GM06990 (cell line): ENCODE measurements at regions not wholly inside any gene's neighbourhood (a gene's known extent, or its start where the extent isn't known, plus 50 kb on each side); places are given as distances from the start of the nearest gene placed in this dataset.
A peak's percentile ranks its signal among the peaks of the same experiment; 100 is the strongest.
"Not testable (repeated sequence)": the region's sequence is repeated elsewhere in the genome, so short reads cannot be mapped to it uniquely, and the experiment has no call there.

Experiments used
- DNase-seq: peaks from one replicate; pipeline ENCODE4 v3.0.0-alpha.2; 2011; ENCODE audit not compliant: insufficient read length; ENCODE audit errors: extremely low read depth
- H3K27me3 ChIP-seq: replicated peaks from 2 replicates; pipeline ENCODE4 v1.6.0; 2011; ENCODE audit warnings: low read length; ENCODE audit not compliant: control insufficient read depth, insufficient read depth
- H3K36me3 ChIP-seq: 2 replicates; pipeline ENCODE4 v1.5.1; 2011; ENCODE audit warnings: low read length; ENCODE audit not compliant: control insufficient read depth, insufficient read depth
- H3K4me3 ChIP-seq: replicated peaks from 2 replicates; pipeline ENCODE4 v1.5.1; 2011; ENCODE audit warnings: low read depth, mild to moderate bottlenecking, control low read depth, low read length

DNA sequence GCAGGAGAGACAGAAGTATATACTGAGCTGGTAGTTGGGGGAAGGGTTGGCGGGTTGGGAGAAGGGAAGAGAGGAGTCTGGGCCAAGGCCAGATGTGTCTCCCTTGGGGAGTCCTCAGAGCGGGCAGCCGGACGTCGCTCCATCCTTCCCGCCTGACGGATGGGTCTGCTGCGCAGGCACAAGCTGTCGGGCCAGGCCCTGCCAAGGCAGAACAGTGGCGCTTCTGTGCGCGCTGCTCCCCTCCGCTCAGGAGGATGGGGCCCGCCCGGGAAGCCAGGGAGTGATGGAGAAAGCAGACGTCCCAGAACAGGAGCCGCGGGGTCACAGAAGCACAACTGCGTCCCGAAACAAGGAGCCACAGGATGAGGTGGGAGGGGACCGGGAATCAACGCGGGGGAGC is 449.9 kb downstream of the CNTNAP3B start:
- H3K27me3 ChIP-seq, DNase-seq, H3K4me3 ChIP-seq, H3K36me3 ChIP-seq: not testable (repeated sequence)

DNA sequence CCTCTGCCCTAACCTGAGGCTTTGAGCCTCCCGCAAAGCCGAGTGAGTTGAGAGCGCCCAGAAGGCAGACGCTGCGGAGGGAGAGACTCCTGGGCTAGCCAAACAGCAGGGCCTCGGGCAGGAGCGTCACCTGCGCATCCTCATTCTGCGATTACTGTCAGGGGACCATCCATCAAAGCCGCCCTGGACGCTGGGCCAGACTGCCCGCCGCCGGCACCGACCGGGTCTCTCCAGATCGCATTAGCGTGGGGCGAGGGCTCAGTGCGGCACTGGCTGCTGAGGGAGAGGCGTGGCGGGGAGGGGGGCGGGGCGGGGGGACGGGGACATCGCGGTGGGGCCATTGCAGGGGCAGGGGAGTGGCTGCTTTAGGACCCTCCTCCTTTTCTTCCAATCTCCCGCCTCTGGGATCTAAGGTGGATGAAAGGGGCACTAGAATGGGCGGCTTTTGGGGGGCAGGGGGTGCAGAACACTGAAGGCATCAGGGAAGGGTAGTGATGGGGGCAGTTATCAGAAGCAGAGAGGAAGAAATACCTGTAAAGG is 465.7 kb downstream of the CNTNAP3B start:
- not testable (repeated sequence) for H3K4me3 ChIP-seq, H3K36me3 ChIP-seq, H3K27me3 ChIP-seq, DNase-seq

DNA sequence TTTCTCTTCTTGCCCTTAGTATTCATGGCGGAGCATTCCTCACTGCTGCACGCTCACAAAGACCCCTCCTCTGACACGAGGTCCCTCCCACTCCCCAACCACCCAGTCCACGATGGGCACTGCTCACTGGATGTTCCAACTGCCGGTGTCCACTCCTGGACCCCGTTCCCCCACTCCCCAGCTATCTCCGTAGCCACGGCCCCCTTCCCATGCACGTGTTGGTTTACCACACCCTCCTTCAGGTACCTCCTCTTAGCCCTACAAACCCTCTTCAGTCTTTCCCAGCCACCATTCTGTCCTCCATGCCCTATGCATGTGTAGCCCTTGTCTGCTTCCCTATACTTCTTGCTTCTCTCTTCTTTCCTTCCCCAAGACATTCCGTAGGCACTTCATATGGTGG is 469.6 kb upstream of the ZNG1F start:
- DNase-seq, H3K27me3 ChIP-seq, H3K4me3 ChIP-seq, H3K36me3 ChIP-seq: not testable (repeated sequence)

DNA sequence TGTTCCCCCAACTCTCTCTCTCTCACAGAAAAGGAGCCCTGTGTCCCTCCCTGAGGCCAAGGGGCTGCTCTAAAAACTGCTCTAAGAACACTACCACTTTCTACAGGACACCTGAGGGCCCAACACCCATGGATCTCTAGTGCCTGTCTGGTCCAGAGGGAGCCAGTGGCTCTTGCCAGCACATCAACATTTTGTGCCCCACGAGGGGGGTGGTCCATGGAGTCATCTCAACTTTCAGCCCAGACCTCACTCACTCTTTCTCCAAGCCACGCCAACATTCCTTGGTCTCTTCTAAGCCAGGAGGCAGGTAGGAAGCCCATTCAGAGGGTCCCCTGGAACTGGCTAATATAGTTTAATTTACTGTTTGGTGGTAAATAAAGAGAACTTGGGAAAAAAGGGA is 469.0 kb upstream of the ZNG1F start:
- not testable (repeated sequence) for DNase-seq, H3K4me3 ChIP-seq, H3K27me3 ChIP-seq, H3K36me3 ChIP-seq

DNA sequence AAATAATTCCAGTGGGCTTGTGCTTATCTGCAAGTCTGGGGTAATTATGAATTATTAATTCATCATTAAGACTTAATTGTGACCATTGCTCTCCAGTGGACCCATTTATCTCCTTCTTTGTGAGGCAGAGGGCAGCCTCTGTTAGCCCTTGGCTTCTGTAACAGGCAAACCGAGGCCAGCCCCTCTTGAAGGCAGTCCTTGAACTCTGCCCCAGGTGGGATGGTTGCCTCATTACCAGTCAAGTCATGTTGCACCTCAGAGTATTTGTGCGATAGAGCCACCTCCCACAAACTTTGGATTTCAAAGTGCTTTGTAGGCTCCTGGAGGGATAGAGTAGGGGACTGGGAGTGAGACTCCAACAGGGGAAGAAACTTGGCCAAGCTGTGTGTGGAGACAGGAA is 468.0 kb upstream of the ZNG1F start:
- not testable (repeated sequence) for H3K4me3 ChIP-seq, H3K36me3 ChIP-seq, DNase-seq, H3K27me3 ChIP-seq

DNA sequence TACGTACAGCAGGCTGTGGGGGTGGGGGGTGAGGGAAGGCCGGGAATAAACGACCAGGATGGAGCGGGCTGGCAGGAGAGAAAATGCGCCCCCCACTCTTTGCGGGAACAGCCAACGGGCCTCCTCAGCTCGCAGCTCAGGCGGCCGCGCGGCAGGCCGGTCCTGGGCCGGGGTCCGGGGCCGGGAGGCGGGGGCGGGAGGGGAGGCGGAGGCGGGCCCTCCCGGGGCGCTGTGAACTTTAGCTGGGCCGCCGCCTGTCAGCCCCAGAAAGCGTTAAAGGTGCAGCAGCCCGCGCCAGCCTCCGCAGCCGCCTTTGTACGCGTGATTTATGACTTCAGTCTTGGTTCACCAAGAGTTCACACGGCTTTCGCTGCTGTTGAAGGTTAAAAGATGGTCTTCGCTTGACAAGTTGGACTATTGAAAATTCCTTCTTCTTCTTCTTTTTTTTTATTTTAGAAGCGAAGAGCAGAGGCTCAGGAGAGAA is 466.0 kb upstream of the ZNG1F start:
- not testable (repeated sequence) for H3K27me3 ChIP-seq, H3K36me3 ChIP-seq, DNase-seq, H3K4me3 ChIP-seq

DNA sequence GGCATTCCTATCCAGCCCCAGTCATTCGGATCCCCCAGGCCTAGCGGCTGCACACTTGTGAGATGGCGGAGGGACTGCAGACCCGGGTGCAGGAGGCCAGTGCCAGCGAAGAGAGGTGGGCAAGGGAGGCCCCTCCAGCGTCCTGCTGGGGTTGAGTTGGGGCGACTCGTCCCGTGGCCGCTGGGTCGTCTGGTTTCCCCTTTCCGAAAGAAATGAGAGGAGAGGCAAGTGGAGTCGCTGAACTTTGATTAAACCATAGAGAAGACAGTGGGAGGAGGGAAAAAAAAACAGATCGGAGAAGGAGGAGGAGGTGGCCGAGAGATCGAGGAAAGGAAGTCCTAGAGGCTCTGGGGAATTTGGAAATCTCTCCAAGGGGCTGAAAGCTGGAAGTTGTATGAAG is 465.2 kb upstream of the ZNG1F start:
- not testable (repeated sequence) for DNase-seq, H3K4me3 ChIP-seq, H3K27me3 ChIP-seq, H3K36me3 ChIP-seq

DNA sequence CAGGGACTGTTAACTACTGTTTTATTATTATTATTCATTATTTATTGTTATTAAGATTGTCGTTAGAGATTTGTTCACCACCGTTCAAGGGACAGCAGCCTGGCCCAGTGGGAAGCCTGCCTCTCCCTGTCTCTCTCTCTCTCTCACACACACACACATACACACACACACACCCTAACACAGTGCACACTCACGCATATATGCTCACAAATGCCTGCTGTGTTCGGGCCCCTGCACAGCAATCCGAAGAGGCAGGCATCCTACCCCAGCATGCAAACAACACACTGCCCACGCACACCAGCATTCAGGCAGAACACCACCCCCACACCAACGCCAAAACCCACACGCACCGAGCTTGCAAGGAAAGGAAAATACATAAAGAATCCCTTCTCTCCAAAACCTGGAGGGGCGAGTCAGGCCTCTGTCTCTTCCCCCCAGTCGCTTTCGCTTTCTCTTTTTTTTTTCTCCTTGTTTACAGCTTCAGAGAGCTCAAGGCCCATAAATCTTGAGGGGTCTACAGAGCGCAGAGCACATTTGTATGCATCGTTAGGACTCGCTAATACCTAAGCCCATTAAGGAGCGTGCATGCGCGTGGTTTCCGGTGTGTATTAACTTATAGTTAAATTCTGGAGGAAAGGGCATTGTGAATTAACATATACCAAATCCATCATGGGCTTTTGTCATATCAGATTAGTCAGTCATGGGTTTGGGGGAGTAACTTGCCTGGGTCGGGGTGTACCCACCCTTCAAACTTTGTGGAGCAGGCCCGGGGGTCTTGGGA is 464.6 kb upstream of the ZNG1F start:
- not testable (repeated sequence) for H3K36me3 ChIP-seq, H3K27me3 ChIP-seq, H3K4me3 ChIP-seq, DNase-seq

DNA sequence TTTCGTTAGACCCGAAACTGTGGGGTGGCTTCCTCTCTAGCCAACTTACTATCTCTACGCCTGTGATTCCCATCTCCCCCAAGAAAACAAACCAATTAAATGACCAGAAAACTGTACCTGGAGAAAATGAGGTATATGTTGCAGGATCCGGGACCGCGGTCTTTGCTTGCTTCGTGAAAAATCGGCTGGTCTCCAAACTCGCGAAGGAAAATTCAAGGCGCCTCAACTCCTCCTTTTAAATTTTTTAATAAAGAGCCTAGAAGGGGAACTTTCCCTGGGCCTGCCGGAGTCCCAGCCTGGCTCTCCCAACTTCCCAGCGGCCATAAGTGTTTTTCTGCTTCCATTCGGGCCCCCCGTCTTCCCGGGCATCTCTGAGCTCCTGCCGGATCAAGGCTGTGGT is 463.7 kb upstream of the ZNG1F start:
- not testable (repeated sequence) for DNase-seq, H3K4me3 ChIP-seq

DNA sequence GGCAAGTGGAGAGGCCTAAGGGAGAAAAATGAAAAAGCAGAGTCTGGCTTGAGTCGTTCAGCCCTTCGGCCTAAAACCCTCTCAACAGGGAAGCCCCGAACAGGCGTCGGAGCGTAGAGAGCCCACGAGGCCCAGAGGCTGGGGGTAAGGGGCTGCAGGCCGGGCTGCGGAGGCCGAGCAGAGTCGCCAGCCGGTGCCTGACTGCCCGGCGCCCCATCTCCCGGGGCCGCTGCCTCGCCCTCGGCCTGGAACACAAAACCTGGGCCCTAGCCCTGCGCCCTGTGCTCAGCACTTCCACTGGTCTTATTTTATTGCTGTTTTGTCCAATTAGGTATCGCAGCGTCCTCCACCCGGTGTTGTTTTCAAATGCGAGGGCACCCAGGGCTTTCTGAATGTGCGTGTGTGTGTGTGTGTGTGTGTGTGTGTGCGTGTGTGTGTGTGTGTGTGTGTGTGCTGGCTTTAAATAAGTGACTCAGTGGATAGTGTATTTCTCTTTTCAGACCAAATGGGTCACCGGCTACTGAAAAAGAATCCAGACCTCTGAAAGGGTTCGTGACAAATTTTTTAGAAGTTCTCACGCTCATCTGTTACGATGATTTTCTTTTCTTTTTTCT is 463.1 kb upstream of the ZNG1F start:
- not testable (repeated sequence) for H3K27me3 ChIP-seq, H3K4me3 ChIP-seq, H3K36me3 ChIP-seq, DNase-seq

More for the DNA sequence above, 463.7 kb upstream of the ZNG1F start:
- not testable (repeated sequence) for H3K27me3 ChIP-seq, H3K36me3 ChIP-seq

DNA sequence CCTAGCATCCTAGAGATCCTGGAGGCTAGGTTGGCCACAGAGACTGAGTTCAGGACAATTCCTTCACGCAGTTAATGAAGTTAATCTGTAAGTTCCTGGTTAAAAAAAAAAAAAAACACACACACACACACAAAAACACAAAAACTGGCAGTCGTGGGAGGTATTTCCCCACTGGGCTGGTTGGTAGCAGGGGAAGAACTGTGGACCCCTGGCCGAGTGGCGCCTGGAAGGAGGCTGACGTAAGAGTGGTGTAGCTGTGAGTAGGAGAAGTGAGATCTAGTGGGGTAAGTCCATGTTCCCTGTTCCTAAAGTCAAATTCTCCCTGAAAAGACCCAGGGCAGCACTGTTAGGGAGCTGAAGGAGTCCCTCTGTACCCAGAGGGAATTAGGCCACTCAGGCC is 461.0 kb upstream of the ZNG1F start:
- DNase-seq, H3K36me3 ChIP-seq, H3K4me3 ChIP-seq, H3K27me3 ChIP-seq: not testable (repeated sequence)

DNA sequence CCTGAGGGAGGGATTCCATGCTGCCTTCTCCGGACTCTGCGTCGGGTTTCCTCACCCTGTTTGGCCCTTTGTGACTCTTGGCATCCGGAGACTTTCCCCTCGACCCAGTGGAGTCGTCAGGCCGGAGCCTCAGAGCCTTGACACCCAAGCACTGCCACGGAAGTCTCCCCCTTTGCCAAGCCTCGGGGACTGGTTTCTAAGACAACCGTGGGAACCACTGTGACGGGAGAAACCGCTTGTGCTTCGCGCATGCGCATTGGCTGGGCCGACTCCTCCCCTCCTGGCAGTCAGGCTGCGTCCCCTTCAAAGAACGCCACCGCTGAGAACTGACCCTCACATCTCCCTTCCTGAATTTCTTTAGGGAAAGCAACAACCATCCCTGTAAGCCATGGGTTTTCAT is 459.4 kb upstream of the ZNG1F start:
- H3K36me3 ChIP-seq, H3K27me3 ChIP-seq, H3K4me3 ChIP-seq, DNase-seq: not testable (repeated sequence)

DNA sequence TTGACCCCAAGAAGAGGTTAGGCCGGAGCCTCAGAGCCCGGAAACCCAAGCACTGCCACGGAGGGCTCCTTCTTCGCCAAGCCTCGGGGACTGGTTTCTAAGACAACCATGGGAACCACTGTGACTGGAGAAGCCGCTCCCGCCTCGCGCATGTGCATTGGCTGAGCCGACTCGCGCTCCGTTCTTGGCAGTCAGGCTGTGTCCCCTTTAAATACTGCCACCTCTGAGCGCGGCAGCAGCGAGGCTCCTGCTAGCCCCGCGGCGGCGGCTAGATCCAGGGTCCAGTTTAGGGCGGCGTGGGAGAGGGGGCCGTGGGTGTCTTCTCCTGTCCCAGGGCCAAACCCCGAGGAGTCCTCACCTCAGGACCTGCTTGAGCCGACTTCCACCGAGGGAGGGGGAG is 457.1 kb upstream of the ZNG1F start:
- H3K27me3 ChIP-seq, H3K4me3 ChIP-seq, H3K36me3 ChIP-seq, DNase-seq: not testable (repeated sequence)

DNA sequence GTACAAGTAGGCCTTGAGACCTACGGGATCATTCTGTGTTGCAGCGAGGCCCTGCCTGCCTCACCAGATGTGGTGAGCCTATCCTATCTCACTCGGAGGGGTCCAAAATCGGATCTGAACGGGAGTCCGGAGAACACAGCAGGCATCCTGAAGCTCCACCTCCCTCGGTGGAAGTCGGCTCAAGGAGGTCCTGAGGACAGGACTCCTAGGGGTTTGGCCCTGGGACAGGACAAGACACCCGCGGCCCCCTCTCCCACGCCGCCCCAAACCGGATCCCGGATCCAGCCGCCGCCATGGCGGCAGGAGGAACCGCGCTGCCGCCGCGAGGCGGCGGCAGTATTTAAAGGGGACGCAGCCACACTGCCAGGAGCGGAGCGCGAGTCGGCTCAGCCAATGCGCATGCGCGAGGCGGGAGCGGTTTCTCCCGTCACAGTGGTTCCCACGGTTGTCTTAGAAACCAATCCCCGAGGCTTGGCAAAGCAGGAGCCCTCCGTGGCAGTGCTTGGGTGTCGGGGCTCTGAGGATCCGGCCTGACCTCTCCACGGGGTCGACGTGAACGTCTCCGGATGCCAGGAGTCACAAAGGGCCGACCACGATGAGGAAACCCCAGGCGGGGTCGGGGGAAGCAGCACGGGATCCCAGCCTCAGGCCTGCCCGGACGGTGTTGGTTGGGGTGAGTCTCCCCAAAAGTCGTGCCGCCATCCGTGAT is 454.6 kb upstream of the ZNG1F start:
- not testable (repeated sequence) for H3K27me3 ChIP-seq, H3K36me3 ChIP-seq
- H3K4me3 ChIP-seq = peak overlapping the region; percentile 50
- peak; percentile 66 for DNase-seq
